NCI-H2029 (cell line): ENCODE measurements at regions not wholly inside any gene's neighbourhood (a gene's known extent, or its start where the extent isn't known, plus 50 kb on each side); places are given as distances from the start of the nearest gene placed in this dataset.

Experiments
- DNase-seq: peaks from one replicate; lab custom pipeline; 2025; lab: John Stamatoyannopoulos, UW

DNA sequence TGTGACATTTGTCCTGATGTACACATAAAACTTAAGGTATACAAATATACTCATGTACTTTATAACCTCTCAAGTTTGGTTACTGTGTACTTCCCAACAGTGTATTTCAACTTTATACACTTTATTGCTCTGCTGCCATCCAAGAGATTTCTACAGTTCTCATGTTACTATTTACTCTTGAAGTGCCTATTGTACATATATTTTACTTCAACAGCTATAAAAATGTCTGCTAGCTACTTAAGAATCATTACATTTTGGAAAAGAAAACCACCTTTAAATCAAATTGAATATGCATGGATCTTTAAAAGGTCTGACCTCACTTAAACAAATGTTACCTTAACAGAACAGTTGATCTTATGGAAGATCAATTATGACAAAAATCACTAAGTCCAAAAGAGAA lies 1056.4 kb downstream of the ADGRL3 start:
- DNase-seq: no peak

DNA sequence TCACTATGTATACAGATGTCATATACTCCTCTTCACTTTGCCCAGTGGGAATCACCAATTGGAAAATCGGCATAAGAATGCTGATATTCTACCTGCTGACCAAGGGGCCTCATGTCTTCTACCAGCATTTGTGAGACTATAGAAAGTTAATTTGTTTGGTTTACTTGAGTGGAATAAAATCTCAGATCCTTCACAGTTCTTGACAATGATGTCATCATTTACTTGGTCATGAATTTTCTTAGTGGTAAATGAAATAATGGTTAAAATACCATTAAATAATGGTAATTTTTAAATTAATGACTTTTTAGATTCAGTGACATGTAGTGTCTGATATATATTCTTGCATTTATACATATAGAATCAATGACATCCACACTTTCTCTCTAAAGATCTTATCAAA lies 1052.6 kb downstream of the ADGRL3 start:
- no peak for DNase-seq

DNA sequence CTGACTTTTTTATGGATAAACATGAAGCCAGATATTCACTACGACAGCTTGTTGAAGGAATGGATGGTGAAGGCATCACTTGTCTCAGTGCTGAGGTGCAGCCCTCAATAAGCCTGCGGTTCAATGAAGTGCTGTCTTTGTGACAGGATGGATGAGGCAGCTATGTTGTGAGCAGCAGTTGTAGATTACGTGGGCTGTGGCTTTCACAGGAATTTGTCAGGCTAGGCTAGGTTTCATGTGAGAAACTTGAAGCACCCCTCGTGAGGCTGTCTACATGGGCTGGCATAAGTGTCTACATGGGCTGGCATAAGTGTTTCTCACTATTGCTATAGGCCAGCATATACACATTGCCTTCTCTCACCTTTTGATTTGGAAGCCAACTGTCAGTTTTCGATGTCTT lies 1050.0 kb downstream of the ADGRL3 start:
- no peak for DNase-seq

DNA sequence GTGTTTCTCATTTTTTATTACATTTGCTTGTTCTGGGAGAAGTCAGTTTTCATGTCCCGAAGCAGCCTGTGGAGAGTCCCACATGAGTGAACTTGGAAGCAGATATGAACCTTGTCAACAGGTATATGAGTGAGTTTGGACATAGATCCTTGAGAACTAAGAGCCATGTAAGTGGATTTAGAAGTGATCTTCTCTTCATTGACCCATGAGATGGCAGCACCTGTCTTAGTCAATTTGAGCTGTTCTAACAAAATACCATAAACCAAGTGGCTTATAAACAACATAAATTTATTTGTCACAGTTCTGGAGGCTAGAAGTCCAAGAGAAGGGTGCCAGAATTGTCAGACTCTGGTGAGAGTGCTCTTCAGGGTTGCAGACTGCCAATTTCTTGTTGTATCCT lies 1043.8 kb downstream of the ADGRL3 start:
- DNase-seq: no peak

DNA sequence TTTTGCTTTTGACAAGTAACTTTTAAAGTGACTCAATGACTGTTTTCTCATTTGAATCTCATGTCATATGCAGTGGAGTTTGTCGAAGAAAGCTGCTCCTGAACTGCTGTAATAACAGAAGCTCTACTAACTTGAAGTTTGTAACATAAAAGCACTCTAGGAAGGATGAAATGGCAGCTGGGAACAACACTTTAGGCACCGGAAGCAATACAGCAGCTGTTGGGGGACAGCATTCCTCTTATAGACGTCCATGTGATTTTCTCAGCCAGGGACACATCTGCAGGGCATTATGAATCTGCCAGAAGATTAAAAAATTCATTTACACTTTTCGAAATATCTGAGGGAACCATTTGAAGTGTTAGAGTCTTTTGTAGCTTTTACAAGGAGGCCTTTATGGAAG lies 1035.8 kb downstream of the ADGRL3 start:
- DNase-seq: no peak

DNA sequence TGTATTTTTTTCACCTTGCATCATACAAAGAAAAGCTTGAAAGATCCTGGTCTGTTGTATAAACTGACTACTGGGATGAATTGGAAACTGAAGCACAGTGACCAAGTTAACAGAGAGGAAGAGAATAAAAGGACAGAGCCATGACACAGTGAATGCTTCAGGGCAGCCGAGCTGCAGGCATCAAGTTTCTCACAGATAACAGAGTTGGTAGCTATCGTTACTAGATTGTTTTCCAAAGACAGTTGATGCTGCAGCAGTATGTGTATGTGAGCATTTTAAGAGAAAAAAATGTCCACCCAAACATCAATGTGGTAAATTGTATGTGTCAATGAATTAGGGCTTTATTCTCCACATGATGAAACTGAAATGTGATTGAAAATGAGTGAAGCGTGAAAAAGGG lies 1032.7 kb downstream of the ADGRL3 start:
- DNase-seq: no peak

DNA sequence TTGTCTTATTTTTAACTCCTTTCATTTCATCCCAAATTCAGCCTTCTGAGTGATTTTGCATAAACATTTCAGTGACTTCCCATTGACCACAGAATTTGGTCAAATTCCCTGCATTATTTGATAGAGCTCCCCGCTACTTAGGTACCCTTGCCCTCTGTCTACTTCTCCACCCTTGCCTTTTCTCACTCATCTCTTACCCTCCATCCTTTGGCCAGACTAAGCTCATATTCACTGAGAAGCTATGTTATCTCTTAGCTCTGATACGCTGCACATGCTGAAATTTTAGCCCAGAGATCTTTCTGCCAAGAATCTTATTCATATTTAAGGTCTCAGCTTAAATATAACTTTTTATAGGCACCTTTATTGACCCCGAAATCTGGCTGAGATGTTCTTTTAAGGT lies 1031.9 kb downstream of the ADGRL3 start:
- DNase-seq: no peak

DNA sequence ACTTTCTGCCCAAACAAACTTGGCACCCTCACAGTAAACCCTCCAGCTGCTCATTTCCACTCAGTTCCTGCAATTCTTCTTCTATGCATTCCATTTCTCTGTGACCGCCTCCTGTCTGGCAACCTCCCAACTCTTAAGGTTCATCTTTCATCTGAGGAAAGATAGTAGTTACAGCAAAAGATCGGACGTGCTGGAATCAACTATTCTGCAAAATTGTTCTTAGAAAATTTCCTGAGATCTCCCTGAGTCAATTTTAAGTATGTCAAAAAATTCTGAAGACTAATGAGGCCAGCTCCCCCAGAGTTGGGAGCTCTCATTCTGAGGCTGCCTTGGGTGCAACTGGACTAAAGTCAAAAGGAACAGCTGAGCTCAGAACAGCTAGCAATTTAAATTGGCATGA lies 1026.0 kb downstream of the ADGRL3 start:
- DNase-seq: no peak

DNA sequence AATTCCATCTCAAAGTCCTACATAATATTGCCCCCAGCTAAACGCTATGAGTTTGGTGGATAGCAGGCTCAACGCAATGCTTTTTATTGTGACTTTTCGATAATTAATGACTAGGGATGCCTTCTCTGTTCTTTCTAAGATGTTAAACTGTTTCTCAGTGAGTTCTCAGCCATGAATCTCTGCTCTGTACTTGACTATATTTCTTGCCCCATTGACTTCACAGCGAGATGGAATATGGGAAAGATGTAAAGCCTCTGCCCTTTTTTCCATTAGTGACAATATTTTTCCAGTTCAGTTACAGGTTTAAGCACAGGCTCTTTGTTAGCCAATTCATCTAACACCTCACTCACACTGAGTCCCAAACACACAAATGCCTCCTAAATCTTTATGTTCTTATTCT lies 1022.0 kb downstream of the ADGRL3 start:
- no peak for DNase-seq

DNA sequence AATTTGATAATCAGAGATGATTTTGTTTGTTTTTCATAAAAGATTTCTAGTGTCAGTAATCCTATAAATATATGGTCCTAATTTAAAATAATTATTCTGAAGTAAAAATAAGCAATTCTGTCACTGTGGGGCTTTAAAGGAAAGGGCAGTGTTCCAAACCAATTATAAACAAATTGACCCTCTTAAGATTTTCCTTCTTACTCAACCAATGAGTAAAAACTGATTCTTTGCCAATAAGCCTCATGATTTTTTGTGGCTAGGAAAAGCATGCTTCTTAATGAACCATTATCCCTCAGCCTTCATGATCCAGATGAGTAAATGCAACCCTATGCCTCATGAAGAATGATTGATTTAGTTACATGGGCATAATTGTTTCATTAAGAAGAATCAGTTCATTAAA lies 1010.4 kb downstream of the ADGRL3 start:
- DNase-seq: no peak

DNA sequence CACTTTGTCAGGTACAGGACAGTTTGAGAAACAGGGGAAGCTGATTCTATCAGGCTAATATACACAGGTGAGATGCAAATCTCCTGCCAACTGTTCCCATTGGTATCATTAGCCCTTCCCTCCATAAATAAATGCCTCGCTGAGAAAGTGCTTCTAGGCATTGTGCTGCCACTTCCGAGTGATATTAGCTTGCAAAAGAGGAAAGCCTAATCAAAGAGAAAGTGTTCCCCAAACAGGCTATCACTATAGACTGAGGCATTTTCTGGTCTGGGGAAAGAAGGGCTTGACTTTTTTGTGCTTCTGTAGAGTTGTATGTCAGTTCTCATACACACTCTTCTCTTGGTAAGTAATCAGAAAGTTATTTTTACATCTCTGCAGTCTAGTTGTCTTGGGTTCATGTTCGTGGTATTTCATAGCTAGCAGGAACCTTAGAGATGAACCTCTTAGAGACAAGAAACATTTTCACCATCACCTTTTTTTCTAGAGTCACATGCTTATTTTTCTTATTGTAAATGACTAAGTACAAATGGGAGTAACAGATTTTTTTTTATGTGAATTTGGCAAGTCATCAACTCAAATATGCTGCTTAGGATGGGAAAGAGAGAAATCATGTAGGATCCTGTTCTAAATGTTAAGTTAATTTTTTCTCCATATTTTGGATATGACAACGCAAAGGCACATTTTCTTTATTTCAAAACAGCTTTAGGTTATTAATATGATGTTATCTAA lies 1009.8 kb downstream of the ADGRL3 start:
- no peak for DNase-seq

DNA sequence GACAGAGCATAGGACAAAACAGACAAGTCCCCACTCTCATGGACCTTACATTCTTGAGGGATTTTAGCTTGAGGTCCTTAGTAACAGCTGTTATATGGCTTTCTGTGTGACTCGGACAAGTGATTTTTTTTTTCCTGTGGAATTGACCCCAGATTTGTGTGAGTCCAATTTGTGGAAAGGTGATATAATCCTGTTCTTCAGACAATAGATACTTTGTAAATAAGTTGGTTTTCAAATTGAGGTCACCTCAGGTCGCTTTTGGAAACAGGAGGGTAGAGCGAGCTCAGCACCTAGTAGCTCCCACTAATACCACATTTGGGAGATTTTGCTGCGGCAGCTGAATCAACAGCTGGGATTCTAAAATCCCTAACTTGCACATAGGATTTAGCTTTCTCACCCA lies 1008.8 kb downstream of the ADGRL3 start:
- DNase-seq: no peak

DNA sequence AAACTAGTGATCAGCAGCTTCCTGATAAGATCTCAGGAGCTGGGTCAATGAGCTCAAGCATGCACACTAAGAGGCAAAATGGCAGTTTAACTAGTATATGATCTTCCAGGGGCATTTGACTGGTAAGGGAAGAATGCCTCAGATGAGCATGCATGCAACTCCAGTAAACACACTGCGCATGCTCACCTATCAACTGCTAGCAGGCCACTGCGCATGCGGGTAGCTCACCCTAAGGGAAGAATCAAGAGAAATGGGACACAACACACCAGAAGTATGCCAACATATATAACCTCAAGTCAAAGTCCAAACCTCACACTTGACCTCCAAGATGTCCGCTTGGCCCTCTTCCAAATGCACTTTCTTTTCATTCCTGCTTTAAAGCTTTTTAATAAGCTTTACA lies 1004.0 kb downstream of the ADGRL3 start:
- DNase-seq: no peak

DNA sequence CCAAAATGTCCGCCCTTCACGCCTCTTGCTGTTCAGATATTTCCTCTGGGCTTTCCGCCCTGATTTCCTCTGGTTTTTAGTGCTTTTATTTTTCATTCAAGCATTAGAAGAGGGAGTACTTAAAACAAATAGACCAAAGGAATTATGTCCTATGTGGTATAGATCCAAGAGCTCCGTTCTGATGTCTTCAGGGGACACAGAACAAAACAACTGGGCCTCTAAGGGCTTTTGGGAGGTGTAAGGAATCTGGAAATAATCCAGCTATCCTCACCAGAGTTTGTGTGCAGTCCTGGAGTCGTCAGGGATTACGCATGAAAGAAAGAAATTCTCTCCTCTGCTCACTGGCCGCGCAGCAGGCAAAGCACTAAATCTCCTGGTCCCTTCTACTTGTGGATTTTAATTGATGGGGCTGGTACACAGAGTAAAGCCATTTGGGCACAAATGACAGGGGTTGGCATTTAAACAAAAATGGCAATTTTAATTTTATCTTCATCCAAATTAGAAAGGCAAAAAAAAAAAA lies 999.2 kb downstream of the ADGRL3 start:
- no peak for DNase-seq

DNA sequence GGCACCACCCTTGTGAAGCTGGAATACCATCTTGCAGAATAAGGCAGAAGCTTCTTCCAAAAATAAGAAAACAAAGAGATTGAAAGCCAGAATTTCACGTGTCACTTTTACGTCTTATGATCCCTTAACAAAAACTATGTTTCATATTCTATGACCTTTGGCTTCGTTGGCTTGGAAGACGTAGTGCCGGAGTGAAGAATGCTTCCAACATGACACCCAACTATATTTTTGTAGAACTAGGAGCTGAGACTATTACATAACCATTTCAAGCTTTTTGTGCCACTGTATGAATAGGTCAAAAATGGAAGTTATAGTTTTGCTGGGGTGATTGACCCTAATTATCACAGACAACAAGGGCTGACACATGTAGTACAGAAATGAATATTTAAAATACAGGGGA lies 996.2 kb downstream of the ADGRL3 start:
- no peak for DNase-seq

DNA sequence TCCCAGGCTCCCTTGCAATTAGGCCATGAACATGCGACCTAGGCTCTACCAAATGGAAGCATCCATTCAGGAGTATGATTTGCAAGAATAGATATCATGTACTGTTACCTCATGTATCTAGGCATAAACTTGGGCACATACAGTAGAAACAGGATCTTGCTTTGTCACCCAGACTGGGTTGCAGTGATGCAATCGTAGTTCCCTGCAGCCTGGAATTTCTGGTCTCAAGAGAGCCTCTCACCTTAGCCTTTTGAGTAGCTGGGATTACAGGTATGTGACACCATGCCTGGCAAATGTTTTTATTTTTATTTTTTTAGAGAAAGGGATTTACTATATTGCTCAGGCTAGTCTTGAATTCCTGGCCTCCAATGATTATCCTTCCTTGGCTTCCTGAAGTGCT lies 994.2 kb downstream of the ADGRL3 start:
- no peak for DNase-seq

DNA sequence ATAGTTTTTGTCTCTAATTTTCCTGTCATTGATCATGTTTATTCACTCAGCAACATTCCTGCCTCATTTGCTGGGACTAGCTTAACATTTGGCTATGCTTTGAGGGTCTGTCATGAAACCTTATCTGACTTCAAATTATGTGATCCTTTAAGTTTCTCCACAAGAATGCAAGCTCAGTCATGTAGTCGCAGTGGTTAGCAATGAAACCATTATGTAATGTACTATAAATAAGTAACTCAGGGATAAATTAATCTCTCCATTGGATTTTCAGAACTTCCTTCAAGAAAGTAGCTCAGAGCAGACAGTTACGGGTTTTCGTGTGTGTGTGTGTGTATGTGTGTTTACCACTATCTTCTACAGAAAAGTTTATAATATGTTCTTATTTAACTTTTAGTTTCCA lies 993.6 kb downstream of the ADGRL3 start:
- DNase-seq: no peak

DNA sequence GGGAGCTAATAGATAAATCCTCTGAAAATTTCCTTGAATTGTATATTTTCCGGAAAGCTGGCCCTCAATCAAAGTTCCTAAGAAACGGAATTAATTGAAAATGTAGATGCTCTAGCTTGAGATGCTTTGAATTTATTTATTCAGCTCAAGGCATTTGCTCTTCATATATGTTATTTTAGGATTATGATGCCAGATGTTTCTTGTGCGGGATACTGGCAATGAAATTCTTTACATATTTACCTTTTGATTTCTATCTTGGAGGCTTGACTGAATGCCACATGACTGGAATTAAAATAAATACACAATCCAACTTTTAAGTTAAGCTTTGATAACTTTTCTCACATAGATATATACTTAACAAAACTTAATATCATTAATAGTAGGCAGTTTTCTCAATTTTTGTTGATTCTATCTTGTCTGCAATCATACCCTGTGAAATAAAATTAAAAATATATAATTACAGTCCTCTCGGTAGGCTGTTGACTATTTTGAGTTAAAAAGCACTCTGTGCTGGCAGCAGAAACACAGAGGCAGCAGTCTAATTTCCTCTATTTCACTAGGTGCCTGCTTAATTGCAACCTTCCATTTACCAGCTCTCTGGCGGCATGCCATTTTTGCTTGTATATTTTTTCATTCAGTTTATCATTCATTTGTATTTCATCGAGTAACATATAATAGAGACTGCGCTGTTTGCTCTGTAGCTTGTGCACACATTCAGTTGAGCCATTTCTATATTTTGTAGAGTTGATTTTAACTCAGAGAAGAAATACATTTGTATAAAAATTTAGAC lies 991.5 kb downstream of the ADGRL3 start:
- no peak for DNase-seq

DNA sequence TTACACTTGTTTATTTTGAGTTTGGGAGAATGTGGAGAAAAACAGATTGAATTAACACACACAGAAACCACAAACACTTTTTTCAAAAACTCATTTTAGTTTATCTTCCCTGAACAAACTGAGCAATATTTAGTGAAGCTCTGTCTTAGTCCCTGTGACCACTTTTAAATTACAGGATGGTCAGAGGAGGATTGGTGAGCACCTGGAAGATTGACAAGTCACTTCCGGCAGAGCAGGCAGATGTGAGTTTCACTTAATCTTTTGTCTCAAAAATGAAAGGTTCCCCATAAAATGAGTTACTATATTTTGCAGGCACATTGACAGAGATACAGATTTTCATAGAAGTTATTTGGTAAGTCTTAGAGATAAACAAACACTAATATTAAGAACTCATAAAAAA lies 970.1 kb downstream of the ADGRL3 start:
- DNase-seq: no peak

DNA sequence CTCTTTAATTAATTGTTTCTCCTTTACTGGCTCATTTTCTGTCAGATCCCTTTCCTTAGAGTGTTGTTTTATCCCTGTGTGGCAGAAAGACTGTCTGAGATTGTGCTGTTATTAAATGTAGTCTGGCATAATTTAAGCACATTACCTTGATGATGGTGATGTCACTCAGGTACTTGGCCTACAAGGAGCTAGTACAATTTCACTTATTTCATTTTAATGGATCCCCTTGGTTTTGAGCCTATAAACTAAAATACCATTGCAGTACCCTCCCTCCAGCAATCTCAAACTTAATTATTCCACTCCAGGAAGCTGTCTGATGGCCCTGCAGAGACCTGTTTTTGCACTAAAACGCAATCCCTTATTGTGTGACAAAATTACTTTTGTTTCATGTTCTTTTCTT lies 968.6 kb downstream of the ADGRL3 start:
- no peak for DNase-seq

DNA sequence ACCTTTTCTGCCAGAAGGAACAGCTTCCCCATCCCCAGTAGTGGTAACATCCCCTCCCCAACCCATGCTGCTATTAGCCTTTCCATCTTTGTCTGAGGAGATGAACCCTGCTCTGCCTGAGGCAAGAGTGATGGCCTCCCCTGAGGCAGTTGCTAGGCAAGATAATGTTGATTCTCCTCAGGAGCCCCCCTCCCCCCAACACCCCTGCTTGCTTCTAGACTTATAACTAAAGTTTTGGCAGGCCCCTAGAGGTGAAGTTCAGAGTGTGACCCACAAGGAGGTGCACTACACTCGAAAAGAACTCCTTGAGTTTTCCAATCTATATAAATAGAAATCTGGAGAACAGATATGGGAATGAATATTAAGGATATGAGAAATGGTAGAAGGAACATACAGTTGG lies 962.5 kb downstream of the ADGRL3 start:
- DNase-seq: no peak

DNA sequence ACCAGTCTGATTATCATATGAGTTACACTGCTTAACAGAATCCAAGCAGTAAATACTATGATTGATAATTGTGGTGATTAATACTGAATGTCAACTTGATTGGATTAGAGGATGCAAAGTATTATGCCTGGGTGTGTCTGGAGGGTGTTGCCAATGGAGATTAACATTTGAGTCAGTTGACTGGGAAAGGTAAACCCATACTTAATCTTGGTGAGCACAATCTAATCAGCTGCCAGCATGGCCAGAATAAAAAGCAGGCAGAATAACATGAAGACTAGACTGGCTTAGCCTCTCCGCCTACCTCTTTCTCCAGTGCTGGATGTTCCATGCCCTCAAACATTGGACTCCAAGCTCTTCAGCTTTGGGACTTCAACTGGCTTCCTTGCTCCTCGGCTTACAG lies 961.3 kb downstream of the ADGRL3 start:
- no peak for DNase-seq

DNA sequence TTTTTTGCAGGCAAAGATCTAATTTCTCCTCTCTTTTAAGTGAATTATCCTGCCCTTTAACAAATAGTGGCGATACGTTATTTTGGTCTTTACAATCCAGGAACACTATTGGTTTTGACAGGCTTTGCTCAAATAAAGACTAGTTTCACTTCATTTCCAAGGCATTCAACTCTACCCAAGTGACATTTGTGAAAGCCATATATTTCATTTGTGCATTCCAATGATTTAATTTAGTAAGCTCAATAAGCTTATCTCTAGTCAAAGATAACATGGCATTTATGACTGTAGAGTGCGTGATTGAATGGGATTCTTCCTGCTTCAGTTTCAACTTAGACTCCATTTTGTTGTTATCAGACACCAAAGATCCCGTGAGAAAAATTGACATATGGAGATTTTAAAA lies 959.8 kb downstream of the ADGRL3 start:
- DNase-seq: no peak

DNA sequence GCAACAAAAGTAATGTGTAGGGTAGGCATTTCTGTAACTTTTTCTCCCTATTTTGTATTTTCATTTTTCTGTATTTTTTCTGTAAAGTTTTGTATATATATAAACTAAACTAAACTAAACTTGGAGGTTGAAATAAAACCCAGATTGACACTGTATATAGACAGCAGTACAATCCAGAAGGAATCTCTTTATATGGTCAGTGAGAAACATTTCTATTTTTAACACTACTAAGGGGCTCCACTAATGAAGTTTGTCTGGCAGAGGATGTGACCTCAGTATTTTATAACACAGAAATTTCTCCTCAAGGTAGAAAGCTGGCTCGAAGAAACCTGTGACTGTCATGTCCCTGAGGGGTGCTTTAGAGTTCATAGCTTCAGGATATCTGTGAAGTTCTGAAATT lies 959.2 kb downstream of the ADGRL3 start:
- no peak for DNase-seq
